ENCODE measurements at regions not wholly inside any gene's neighbourhood (a gene's known extent, or its start where the extent isn't known, plus 50 kb on each side); places are given as distances from the start of the nearest gene placed in this dataset.
"Not testable (repeated sequence)": the region's sequence is repeated elsewhere in the genome, so short reads cannot be mapped to it uniquely, and the experiment has no call there.

GRCh38 chr20:55641497-55641896 lies 363.8 kb downstream of the CBLN4 start:
- Histone ChIP-seq H3K9ac (ENCODE audit: low read depth in 1 of 3, low read length in 3 of 3) (no peak overlapping the region), H3K36me3 (ENCODE audit: control insufficient read depth in 3 of 3, insufficient read depth in 3 of 3, low read length in 3 of 3) (no peaks in the 10 kb centered on the region), H3K27me3 (ENCODE audit: control insufficient read depth in 3 of 3, insufficient read depth in 3 of 3, low read length in 3 of 3) (no peaks in the 10 kb centered on the region), H3K27ac (ENCODE audit: low read depth, low read length) (no peak overlapping the region), H3K4me1 (ENCODE audit: control insufficient read depth in 3 of 3, insufficient read depth in 3 of 3, low read length in 3 of 3) (no peaks in the 10 kb centered on the region), H3K4me3 (ENCODE audit: low read length in 3 of 3) (no peak overlapping the region), H3K9me3 (ENCODE audit: control insufficient read depth in 3 of 3, low read length in 3 of 3) (no peaks in the 10 kb centered on the region)

GRCh38 chr20:55635870-55636269 lies 369.4 kb downstream of the CBLN4 start:
- H3K4me1 ChIP-seq (ENCODE audit: control insufficient read depth in 3 of 3, insufficient read depth in 3 of 3, low read length in 3 of 3): no peaks in the 10 kb centered on the region
- no peaks in the 10 kb centered on the region for H3K36me3 ChIP-seq (ENCODE audit: control insufficient read depth in 3 of 3, insufficient read depth in 3 of 3, low read length in 3 of 3)
- no peaks in the 10 kb centered on the region for H3K9me3 ChIP-seq (ENCODE audit: control insufficient read depth in 3 of 3, low read length in 3 of 3)
- H3K4me3 ChIP-seq (ENCODE audit: low read length in 3 of 3): no peak overlapping the region
- H3K27ac ChIP-seq (ENCODE audit: low read depth, low read length): no peak overlapping the region
- no peak overlapping the region for H3K9ac ChIP-seq (ENCODE audit: low read depth in 1 of 3, low read length in 3 of 3)
- H3K27me3 ChIP-seq (ENCODE audit: control insufficient read depth in 3 of 3, insufficient read depth in 3 of 3, low read length in 3 of 3): no peaks in the 10 kb centered on the region

- no peaks in the 10 kb centered on the region for H3K27me3 ChIP-seq (ENCODE audit: control insufficient read depth in 3 of 3, insufficient read depth in 3 of 3, low read length in 3 of 3)
- H3K27ac ChIP-seq (ENCODE audit: low read depth, low read length): no peak overlapping the region
- no peak overlapping the region for H3K9ac ChIP-seq (ENCODE audit: low read depth in 1 of 3, low read length in 3 of 3)
- no peaks in the 10 kb centered on the region for H3K36me3 ChIP-seq (ENCODE audit: control insufficient read depth in 3 of 3, insufficient read depth in 3 of 3, low read length in 3 of 3)
- no peak overlapping the region for H3K4me3 ChIP-seq (ENCODE audit: low read length in 3 of 3)
- H3K9me3 ChIP-seq (ENCODE audit: control insufficient read depth in 3 of 3, low read length in 3 of 3): peaks cover 0 to 2% (median 0%) of the 10 kb centered on the region in 3 donors
- H3K4me1 ChIP-seq (ENCODE audit: control insufficient read depth in 3 of 3, insufficient read depth in 3 of 3, low read length in 3 of 3): no peaks in the 10 kb centered on the region
These were observed 372.7 kb downstream of the CBLN4 start for GRCh38 chr20:55632592-55632991.

GRCh38 chr20:55629143-55629542 lies 376.2 kb downstream of the CBLN4 start:
- H3K27ac ChIP-seq (ENCODE audit: low read depth, low read length); H3K9me3 ChIP-seq (ENCODE audit: control insufficient read depth in 3 of 3, low read length in 3 of 3); H3K4me3 ChIP-seq (ENCODE audit: low read length in 3 of 3); H3K36me3 ChIP-seq (ENCODE audit: control insufficient read depth in 3 of 3, insufficient read depth in 3 of 3, low read length in 3 of 3); H3K9ac ChIP-seq (ENCODE audit: low read depth in 1 of 3, low read length in 3 of 3); H3K4me1 ChIP-seq (ENCODE audit: control insufficient read depth in 3 of 3, insufficient read depth in 3 of 3, low read length in 3 of 3); H3K27me3 ChIP-seq (ENCODE audit: control insufficient read depth in 3 of 3, insufficient read depth in 3 of 3, low read length in 3 of 3): not testable (repeated sequence)

GRCh38 chr20:55626716-55627115 lies 378.6 kb downstream of the CBLN4 start:
- Histone ChIP-seq H3K9ac (ENCODE audit: low read depth in 1 of 3, low read length in 3 of 3) (no peak overlapping the region), H3K36me3 (ENCODE audit: control insufficient read depth in 3 of 3, insufficient read depth in 3 of 3, low read length in 3 of 3) (no peaks in the 10 kb centered on the region), H3K4me1 (ENCODE audit: control insufficient read depth in 3 of 3, insufficient read depth in 3 of 3, low read length in 3 of 3) (no peaks in the 10 kb centered on the region), H3K27me3 (ENCODE audit: control insufficient read depth in 3 of 3, insufficient read depth in 3 of 3, low read length in 3 of 3) (no peaks in the 10 kb centered on the region), H3K4me3 (ENCODE audit: low read length in 3 of 3) (no peak overlapping the region), H3K9me3 (ENCODE audit: control insufficient read depth in 3 of 3, low read length in 3 of 3) (peaks cover 0 to 2% (median 0%) of the 10 kb centered on the region in 3 donors), H3K27ac (ENCODE audit: low read depth, low read length) (no peak overlapping the region)

- Histone ChIP-seq H3K9ac (ENCODE audit: low read depth in 1 of 3, low read length in 3 of 3) (no peak overlapping the region), H3K27me3 (ENCODE audit: control insufficient read depth in 3 of 3, insufficient read depth in 3 of 3, low read length in 3 of 3) (no peaks in the 10 kb centered on the region), H3K9me3 (ENCODE audit: control insufficient read depth in 3 of 3, low read length in 3 of 3) (peaks cover 0 to 1% (median 0%) of the 10 kb centered on the region in 3 donors), H3K4me3 (ENCODE audit: low read length in 3 of 3) (no peak overlapping the region), H3K36me3 (ENCODE audit: control insufficient read depth in 3 of 3, insufficient read depth in 3 of 3, low read length in 3 of 3) (no peaks in the 10 kb centered on the region), H3K27ac (ENCODE audit: low read depth, low read length) (no peak overlapping the region), H3K4me1 (ENCODE audit: control insufficient read depth in 3 of 3, insufficient read depth in 3 of 3, low read length in 3 of 3) (no peaks in the 10 kb centered on the region)
These were observed 389.0 kb downstream of the CBLN4 start for GRCh38 chr20:55616367-55616766.

GRCh38 chr20:55615818-55616217 lies 389.5 kb downstream of the CBLN4 start:
- Histone ChIP-seq H3K4me3 (ENCODE audit: low read length in 3 of 3) (no peak overlapping the region), H3K9ac (ENCODE audit: low read depth in 1 of 3, low read length in 3 of 3) (no peak overlapping the region), H3K27ac (ENCODE audit: low read depth, low read length) (no peak overlapping the region), H3K4me1 (ENCODE audit: control insufficient read depth in 3 of 3, insufficient read depth in 3 of 3, low read length in 3 of 3) (no peaks in the 10 kb centered on the region), H3K36me3 (ENCODE audit: control insufficient read depth in 3 of 3, insufficient read depth in 3 of 3, low read length in 3 of 3) (no peaks in the 10 kb centered on the region), H3K27me3 (ENCODE audit: control insufficient read depth in 3 of 3, insufficient read depth in 3 of 3, low read length in 3 of 3) (no peaks in the 10 kb centered on the region), H3K9me3 (ENCODE audit: control insufficient read depth in 3 of 3, low read length in 3 of 3) (peaks cover 0 to 1% (median 0%) of the 10 kb centered on the region in 3 donors)

GRCh38 chr20:55614220-55614757 lies 391.0 kb downstream of the CBLN4 start:
- Histone ChIP-seq H3K9me3 (ENCODE audit: control insufficient read depth in 3 of 3, low read length in 3 of 3) (peaks cover 0 to 1% (median 0%) of the 10 kb centered on the region in 3 donors), H3K36me3 (ENCODE audit: control insufficient read depth in 3 of 3, insufficient read depth in 3 of 3, low read length in 3 of 3) (no peaks in the 10 kb centered on the region), H3K9ac (ENCODE audit: low read depth in 1 of 3, low read length in 3 of 3) (no peak overlapping the region), H3K27ac (ENCODE audit: low read depth, low read length) (no peak overlapping the region), H3K4me1 (ENCODE audit: control insufficient read depth in 3 of 3, insufficient read depth in 3 of 3, low read length in 3 of 3) (no peaks in the 10 kb centered on the region), H3K4me3 (ENCODE audit: low read length in 3 of 3) (no peak overlapping the region), H3K27me3 (ENCODE audit: control insufficient read depth in 3 of 3, insufficient read depth in 3 of 3, low read length in 3 of 3) (no peaks in the 10 kb centered on the region)

- H3K9me3 ChIP-seq (ENCODE audit: control insufficient read depth in 3 of 3, low read length in 3 of 3): no peaks in the 10 kb centered on the region
- H3K27me3 ChIP-seq (ENCODE audit: control insufficient read depth in 3 of 3, insufficient read depth in 3 of 3, low read length in 3 of 3): no peaks in the 10 kb centered on the region
- H3K9ac ChIP-seq (ENCODE audit: low read depth in 1 of 3, low read length in 3 of 3): no peak overlapping the region
- H3K4me3 ChIP-seq (ENCODE audit: low read length in 3 of 3): no peak overlapping the region
- H3K4me1 ChIP-seq (ENCODE audit: control insufficient read depth in 3 of 3, insufficient read depth in 3 of 3, low read length in 3 of 3): no peaks in the 10 kb centered on the region
- H3K27ac ChIP-seq (ENCODE audit: low read depth, low read length): no peak overlapping the region
- H3K36me3 ChIP-seq (ENCODE audit: control insufficient read depth in 3 of 3, insufficient read depth in 3 of 3, low read length in 3 of 3): no peaks in the 10 kb centered on the region
These were observed 394.6 kb downstream of the CBLN4 start for GRCh38 chr20:55610756-55611155.

GRCh38 chr20:55605594-55605993 lies 399.7 kb downstream of the CBLN4 start:
- Histone ChIP-seq H3K9ac (ENCODE audit: low read depth in 1 of 3, low read length in 3 of 3) (no peak overlapping the region), H3K27me3 (ENCODE audit: control insufficient read depth in 3 of 3, insufficient read depth in 3 of 3, low read length in 3 of 3) (no peaks in the 10 kb centered on the region), H3K9me3 (ENCODE audit: control insufficient read depth in 3 of 3, low read length in 3 of 3) (no peaks in the 10 kb centered on the region), H3K4me1 (ENCODE audit: control insufficient read depth in 3 of 3, insufficient read depth in 3 of 3, low read length in 3 of 3) (no peaks in the 10 kb centered on the region), H3K4me3 (ENCODE audit: low read length in 3 of 3) (no peak overlapping the region), H3K36me3 (ENCODE audit: control insufficient read depth in 3 of 3, insufficient read depth in 3 of 3, low read length in 3 of 3) (no peaks in the 10 kb centered on the region), H3K27ac (ENCODE audit: low read depth, low read length) (no peak overlapping the region)

- H3K9ac ChIP-seq (ENCODE audit: low read depth in 1 of 3, low read length in 3 of 3): no peak overlapping the region
- H3K4me3 ChIP-seq (ENCODE audit: low read length in 3 of 3): no peak overlapping the region
- no peaks in the 10 kb centered on the region for H3K4me1 ChIP-seq (ENCODE audit: control insufficient read depth in 3 of 3, insufficient read depth in 3 of 3, low read length in 3 of 3)
- H3K9me3 ChIP-seq (ENCODE audit: control insufficient read depth in 3 of 3, low read length in 3 of 3): no peaks in the 10 kb centered on the region
- no peaks in the 10 kb centered on the region for H3K27me3 ChIP-seq (ENCODE audit: control insufficient read depth in 3 of 3, insufficient read depth in 3 of 3, low read length in 3 of 3)
- H3K27ac ChIP-seq (ENCODE audit: low read depth, low read length): no peak overlapping the region
- no peaks in the 10 kb centered on the region for H3K36me3 ChIP-seq (ENCODE audit: control insufficient read depth in 3 of 3, insufficient read depth in 3 of 3, low read length in 3 of 3)
These were observed 407.8 kb downstream of the CBLN4 start for GRCh38 chr20:55597526-55597925.
